G401 (cell line): ENCODE measurements at regions not wholly inside any gene's neighbourhood (a gene's known extent, or its start where the extent isn't known, plus 50 kb on each side); places are given as distances from the start of the nearest gene placed in this dataset.
"Not testable (repeated sequence)": the region's sequence is repeated elsewhere in the genome, so short reads cannot be mapped to it uniquely, and the experiment has no call there.

Experiments used
- DNase-seq: peaks from one replicate; pipeline ENCODE4 v3.0.0-alpha.2; 2015; ENCODE audit warnings: low spot score
- in situ Hi-C: cut with HindIII; loops from 2 replicates; pipeline ENCODE4 v1.10.0; 2016; ENCODE audit warnings: low sequenced_read_pairs, mixed read lengths

DNA sequence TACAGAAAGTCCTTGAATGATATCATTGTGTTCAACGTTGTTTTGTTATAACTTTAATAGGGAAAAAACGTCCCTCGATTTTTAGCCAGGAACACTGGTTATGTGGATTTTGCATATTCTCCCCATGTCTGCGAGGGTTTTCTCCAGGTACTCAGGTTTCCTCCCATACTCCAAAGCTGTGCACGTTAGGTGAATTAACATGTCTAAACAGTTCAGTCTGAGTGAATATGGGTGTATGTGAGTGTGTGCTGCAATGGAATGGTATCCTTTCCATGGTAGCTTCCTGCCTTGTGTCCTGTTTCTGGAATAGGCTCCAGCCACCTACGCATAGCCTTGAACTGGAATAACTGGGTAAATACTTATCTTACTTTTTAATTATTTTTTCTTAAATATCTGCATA, 810.8 kb upstream of the ATXN7L3B start:
- in situ Hi-C loops = no loop called here
- no peak for DNase-seq

DNA sequence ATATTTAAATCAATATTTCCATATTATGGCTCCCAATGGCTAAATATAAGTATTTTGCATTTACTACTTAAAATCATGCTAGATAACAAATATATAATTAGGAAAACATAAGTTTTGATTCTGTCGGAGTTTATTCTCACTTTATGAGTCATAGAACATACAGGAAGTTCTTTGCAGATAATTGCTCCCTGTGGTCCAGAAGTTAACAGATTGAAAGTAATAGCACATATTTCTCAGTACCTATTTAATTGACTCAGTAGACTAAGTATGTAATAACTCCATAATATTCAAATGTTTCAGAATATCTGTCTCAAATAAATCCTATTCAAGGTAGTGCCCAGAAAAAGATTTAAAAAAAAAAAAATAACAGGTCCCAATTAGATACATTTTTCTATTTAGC, 806.0 kb upstream of the ATXN7L3B start:
- DNase-seq = no peak
- in situ Hi-C loops = no loop called here

DNA sequence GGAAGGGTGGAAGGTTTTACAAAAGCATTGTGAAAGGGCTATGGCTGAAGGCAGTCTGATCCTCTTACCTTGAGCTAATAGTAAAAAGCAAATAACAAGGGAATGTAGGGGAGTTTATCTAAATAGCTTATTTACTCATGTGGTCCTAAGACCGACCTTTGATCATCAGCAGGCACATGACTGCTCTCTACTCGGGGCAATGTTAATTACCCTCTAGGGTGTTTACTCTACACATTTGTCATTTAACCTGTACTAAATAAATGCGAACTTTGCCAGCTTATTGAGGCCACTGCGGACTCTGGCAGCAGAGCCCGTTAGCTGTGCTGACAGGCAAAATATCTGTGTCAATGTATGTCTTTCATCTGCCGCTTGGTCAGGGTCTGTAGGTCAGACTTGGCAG, 768.3 kb upstream of the ATXN7L3B start:
- DNase-seq = no peak
- in situ Hi-C loops = no loop called here

DNA sequence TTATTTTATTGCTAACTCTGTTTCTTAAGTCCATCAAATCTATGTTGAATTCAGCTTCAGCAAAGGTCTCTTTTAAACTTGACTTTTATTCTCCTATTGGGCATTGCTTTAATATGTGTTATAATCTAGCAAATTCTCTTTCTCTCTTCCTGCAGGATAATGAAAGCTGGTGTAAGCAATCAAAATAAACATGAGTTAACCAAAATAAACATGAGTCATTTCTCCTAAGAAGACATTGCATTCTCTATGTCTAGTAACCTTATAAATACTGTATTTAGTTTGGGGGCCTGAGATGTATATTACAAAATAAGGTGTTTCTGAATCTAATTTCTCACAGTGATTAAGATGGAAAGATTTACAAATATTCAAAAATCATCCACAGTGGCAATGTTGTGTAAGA, 739.1 kb upstream of the ATXN7L3B start:
- DNase-seq = no peak
- in situ Hi-C loops = no loop called here

DNA sequence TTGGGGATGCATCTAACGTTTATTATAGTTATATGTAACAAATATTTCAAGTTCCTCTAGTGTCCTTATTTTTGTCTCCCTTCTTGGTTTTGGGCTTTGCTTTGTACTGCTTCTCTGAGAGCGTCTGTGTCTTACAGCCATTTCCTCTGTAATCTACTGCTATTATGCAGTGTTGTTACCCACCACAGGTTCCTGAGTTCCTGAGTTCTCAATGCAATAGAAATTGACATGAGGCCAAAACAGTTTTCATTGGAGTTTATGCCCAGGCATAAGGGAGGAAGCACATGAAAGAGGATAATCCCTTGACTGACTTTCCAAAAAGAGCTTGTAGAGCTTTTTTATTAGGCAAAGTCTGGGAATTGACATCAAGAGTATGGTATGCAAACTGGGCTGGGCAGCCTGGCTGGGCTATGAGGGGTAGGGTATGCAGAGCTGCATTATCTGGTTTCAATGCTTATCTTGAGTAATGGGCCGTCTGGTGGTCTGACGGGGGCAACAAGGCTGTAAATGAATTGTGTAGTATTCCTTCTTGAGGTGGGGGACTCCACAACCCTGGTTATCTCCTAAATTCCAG, 722.5 kb upstream of the ATXN7L3B start:
- in situ Hi-C loops = no loop called here
- DNase-seq = no peak

DNA sequence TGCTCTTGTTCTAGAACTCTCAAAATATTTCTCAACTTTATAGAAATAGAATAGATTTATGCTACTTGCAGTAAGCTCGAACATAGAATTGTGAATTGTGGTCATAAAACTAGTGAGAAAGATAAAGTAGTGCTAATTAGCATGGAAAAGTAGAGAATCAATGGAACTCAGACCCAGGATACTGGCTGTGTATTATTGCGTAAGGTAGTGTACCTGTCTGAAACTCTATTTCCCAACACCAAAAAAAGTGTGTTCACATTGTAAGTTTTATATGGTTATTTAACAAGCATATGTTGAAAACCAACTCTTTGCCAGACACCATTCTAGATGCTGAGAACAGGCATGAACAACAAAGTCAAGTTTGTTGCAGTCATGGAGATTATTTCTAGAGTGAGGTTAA, 720.5 kb upstream of the ATXN7L3B start:
- in situ Hi-C loops = no loop called here
- DNase-seq = no peak

DNA sequence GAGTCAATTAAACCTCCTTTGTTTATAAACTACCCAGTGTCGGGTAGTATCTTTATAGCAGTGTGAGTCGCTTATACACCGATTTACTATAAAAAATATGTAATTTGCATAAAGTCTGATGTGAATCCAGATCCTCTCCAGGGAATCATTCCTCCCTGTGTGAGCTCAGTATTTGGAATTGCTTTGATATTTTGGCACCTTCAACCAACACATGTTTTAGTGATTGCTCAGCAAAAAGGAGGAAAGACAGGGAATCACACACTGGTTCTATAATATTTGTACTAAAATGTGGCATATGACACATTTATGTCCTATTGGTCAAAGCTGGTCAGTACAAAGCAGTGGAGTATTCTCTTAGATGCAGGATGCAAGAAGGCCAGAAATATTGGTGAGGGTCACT, 703.9 kb upstream of the ATXN7L3B start:
- DNase-seq = no peak
- in situ Hi-C loops = no loop called here

DNA sequence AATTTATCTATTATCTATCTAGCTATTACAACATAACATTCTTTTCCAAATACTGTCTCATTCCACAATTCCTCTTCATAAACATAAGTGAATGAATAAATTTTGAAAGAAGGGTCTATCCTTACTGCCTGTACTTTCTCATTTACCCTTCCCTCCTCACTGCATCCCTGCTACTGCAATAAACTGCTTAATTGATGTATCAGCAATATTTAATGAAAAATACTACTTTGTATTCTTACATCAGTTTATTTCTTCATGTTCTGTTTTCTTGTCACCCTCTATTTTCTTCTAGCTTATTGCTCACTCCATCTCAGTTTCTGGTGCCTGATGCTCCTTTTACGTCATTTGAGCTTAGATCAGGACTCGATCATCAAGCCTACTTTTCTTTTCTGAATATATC, 695.7 kb upstream of the ATXN7L3B start:
- no peak for DNase-seq
- in situ Hi-C loops = no loop called here

DNA sequence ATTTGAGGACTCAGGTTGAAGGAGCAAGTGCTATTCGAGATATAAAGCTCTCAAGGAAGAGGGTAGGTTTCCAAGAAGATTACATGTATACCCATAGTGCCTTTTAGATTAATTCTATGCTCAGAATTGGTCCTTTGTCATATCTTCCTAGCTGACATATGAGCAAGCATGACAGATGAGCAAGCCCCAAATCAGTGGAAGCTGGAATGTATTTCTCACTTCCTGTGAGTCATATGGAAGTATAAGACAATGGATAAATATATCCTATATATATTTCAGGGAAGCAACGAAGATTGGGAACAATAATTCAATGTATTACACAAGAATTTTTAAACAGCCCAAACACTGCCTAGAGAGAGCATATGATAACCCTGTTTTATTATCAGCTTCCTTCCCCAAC, 674.1 kb upstream of the ATXN7L3B start:
- in situ Hi-C loops = no loop called here
- no peak for DNase-seq

DNA sequence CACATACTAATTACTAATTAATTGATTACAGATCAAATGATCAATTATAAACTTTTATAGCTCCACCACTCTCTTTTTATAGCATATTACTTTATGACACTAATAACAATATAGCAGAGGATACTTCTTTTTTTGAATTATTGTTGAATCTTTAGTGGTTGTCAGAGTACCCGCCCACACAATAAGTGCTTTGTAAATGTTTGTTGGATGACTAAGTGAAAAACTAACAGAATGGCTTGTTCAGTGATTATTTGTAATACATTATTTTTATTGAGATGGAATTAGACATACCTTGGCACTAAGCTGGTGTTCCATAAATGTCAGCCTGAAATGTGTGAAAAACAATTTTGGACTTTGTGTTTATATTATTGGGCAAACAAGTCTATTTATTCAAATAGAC, 670.5 kb upstream of the ATXN7L3B start:
- DNase-seq = no peak
- in situ Hi-C loops = no loop called here

DNA sequence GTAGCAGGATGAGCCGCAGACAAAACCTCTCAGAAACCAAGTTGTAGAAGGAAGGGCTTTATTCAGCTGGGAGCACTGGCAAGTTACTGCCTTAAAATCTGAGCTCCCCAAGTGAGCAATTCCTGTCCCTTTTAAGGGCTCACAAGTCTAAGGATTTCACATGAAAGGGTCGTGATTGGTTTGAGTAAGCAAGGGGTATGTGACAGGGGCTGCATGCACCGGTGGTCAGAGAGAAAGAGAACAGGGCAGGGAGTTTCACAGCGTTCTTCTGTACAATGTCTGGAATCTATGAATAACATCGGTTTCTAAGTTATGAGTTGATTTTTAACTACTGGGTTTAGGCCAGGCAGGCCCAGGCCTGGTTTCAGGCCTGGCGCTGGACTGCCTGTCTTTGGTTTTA, 660.3 kb upstream of the ATXN7L3B start:
- in situ Hi-C loops, DNase-seq: not testable (repeated sequence)

DNA sequence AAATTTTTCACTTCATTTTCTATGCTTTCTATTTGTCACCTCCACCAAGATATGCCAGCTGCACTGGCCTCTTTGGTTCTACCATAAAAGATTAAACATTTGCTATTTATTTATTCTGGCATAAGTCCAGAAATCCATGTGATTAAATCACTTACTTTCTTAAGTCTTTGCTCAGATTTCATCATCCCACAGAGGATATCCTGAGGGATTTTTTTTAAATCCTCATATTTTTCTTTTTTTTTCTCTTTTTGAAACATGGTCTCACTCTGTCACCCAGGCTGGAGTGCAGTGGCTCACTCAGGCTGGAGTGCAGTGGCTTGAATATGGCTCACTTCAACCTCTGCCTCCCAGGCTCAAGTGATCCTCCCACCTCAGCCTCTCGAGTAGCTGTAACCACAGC, 645.4 kb upstream of the ATXN7L3B start:
- DNase-seq = no peak
- in situ Hi-C loops = no loop called here

DNA sequence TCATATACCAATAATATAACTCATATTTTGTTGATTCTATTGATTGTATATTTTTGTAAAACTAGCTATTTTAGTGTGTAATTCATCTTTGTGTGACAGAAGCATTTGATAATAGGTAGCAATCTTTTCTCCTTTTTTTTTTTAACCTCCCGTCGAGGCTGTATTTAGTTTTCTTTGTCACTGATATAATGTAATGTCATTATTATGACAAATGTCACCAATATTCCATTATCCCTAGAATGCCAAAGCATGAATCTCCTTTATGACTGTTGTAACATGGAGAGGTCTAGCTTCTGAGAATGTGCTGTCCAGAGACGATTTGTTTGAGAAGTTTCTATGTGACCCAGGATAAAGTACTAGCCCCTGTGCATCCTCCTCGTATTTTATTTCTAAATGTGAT, 639.0 kb upstream of the ATXN7L3B start:
- in situ Hi-C loops = no loop called here
- DNase-seq = no peak

DNA sequence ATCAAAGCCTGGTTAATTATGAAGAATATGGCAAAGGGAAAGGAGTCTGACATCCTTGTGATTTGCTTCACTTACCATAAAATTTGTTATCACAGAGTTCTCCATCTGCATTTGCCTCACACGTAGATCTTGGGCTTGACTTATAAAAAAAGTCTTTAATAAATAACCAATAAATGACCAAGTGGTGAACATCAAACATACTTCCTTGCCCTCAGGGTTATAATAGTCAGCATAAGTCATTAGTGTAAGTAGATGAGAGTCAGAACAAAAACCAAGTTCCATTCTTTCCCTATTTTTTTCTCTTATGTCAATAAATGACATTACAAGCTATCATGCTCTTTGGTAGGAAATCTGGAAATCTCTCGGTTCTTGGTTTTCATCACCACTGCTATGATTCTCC, 635.4 kb upstream of the ATXN7L3B start:
- in situ Hi-C loops = no loop called here
- no peak for DNase-seq

DNA sequence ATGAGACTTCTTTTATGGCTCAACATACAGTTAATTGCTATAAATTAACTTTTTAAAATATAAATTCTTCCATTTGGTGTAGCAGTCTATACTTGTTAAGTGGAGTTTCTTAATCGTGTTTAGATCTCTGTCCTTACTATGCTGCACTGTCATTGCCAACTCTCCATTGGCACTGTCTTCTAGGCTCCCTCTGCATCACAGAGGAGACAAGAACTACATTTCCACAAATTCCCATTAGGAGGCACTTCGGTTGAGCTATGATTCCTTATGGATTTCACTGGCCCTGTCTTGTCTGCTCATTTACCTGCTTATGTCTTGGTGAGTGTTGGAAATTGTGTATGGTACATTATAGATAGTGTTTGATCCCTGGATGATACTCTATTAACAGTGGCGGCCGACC, 630.9 kb upstream of the ATXN7L3B start:
- in situ Hi-C loops = no loop called here
- no peak for DNase-seq

DNA sequence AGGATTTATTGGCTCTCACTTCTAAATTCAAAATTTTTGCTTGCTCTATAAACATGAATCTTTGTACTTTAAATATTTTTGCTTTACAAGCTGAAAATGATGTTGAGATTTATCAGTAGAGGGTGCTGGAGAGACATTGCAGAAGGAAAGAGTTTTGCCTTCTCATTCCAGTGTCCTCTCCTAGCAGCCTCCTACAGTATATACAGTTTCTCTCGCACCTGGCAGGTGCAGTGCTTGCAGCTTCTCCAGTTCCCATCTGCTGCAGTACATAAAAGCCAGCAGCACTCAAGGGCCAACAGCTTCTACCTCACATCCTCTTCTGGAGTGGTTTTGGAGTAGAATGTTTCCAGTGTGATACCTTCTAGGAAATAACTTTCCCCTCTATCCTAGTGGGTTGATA, 601.8 kb upstream of the ATXN7L3B start:
- peak; percentile 6 for DNase-seq
- in situ Hi-C loops = no loop called here

DNA sequence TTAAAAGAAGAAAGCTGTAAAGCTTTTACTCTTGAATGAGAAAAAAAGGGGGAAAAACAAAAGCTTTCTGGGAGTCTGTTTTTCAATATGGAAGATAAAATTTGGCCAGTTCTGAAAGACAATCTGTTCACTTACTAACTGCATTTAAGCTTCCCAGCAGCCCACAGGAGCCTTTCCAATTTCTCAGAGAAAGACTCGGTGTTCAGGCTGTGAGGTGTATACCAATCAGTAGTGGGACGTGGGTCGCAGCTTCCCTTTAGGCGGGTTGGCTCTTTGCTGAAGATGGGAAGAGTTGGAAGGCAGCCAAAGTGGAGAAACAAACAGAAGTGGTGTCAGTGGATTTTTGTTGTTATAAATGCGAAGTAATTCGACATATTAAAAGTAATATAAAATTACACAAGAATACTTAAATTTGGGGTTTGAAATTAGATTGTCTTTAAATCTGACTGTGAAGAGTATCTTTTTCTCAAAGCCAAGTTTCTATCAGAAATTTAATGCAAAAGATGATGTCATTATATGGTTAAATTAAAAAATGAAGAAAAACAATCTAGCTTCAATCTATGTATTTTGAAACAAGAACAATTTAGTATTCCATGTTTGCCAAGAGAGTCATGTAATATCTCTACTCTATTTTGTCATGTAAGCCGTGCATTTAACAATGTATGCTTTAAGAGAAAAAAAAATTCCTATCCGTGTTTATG, 590.2 kb upstream of the ATXN7L3B start:
- in situ Hi-C loops = no loop called here

DNA sequence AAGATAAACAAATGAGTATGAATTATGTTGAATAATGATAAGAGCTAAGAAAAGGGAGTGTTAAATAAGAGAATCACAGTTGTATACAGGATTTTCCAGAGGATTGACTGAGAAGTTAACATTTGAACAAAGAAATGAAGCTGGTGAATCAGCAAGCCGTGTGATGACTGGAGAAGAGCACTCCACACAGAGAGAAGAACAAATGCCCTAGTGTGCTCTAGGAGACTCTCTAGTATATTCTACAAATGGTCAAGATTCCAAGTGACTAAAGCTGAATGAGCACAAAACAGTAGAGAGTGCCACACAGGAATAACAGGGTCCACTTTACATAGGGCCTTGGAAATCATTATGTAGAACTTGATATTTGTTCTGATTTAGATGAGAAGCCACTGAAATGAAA, 587.1 kb upstream of the ATXN7L3B start:
- in situ Hi-C loops = no loop called here
- DNase-seq = no peak

More for the DNA sequence above, 590.2 kb upstream of the ATXN7L3B start:
- DNase-seq = peak; percentile 16

DNA sequence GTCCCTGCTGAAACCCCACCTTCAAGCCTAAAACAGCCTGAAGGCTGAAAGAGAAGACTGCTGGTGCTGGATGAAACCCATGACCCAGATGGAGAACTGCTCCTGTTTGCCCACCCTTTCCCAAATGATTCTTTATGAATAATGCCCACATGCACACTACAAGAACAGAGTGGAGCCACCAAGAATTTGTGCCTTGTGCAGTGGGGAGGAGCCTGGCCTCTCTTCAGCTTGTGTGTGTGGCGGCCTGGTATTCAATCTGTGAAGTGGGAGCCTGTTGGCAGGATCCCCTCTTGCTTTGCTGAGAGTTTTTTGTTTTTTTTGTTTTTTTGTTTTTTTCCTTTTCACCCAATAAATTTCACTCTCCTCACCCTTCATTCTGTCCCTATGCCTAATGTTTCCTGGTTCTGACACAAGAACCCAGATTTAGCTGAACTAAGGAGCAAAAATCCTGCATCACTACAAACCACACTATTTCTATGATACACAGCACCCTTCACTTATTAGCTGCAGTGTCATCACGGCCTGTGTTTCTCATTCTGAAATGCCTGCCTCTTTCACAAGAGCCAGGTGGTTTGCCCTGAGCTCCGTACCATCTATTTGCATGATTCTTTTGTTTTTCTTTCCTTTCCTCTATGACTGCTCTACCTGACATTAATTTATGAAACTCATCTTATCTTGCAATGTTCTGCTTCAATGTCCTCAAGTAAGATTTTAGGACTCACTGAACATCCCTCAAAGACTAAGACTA, 585.5 kb upstream of the ATXN7L3B start:
- in situ Hi-C loops = no loop called here
- no peak for DNase-seq

DNA sequence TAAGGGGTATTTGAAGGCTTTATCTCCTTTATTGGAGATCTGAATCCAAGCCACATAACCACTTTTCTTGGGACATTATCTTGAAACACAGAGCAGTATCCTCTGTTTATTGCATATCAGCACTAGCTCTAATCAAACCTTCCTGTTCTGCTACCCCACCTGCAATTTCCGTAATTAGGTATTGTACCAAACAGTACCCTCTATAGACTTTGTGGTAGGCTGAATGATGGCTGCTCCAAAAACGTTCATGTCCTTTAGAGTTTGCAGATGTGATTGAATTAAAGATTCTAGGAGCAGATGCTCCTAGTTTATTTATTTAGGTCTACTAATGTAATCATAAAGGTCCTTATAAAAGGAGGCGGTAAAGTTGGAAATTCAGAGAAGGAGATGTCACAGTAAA, 573.0 kb upstream of the ATXN7L3B start:
- in situ Hi-C loops = no loop called here
- DNase-seq = no peak

DNA sequence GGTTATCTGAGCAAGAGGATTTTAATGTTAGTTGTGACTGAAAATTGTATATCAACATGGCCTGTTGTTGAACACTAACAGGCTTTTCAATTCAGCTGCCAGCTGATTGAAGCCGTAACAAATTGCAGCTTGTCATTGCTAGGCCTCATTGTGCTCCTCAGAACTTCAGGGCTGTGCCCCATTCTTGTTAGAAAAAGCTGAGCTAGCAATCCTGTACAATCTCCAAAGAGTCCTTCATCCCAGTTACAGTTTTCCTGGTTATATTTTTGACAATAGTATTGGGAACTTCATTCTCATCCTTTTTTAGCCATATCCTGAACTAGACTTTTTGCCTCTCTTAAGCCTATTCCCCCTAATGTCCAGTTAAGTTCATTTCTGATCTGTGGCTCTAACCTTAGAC, 564.1 kb upstream of the ATXN7L3B start:
- no peak for DNase-seq
- in situ Hi-C loops = no loop called here
